GM23338 (cell line): ENCODE measurements at regions not wholly inside any gene's neighbourhood (a gene's known extent, or its start where the extent isn't known, plus 50 kb on each side); places are given as distances from the start of the nearest gene placed in this dataset.

Experiments
- ATAC-seq: fragments of 200-7000 bp; cut with Tn5 transposase; 3 replicates; pipeline ENCODE4 v1.9.1; 2020
- DNase-seq: peaks from one replicate; pipeline ENCODE4 v3.0.0-alpha.2; 2015; ENCODE audit warnings: low spot score
- H2AFZ ChIP-seq: fragments of 200-600 bp; sonication (generic); 2 replicates; pipeline ENCODE4 v1.8.0; 2016; ENCODE audit warnings: antibody characterized with exemption, mild to moderate bottlenecking, moderate library complexity
- H3F3A ChIP-seq: fragments of 200-600 bp; sonication (generic); replicated peaks from 2 replicates; pipeline ENCODE4 v1.8.0; 2017; ENCODE audit warnings: antibody characterized with exemption, mixed run types, low read depth
- H3K27ac ChIP-seq: fragments of 200-600 bp; sonication (generic); 2 replicates; pipeline ENCODE4 v1.6.1; 2016; ENCODE audit warnings: low read depth
- H3K27me3 ChIP-seq: fragments of 200-600 bp; sonication (generic); 2 replicates; pipeline ENCODE4 v1.8.0; 2016; ENCODE audit warnings: mild to moderate bottlenecking, mixed run types, moderate library complexity; ENCODE audit not compliant: insufficient read depth
- H3K36me3 ChIP-seq: fragments of 200-600 bp; sonication (generic); 2 replicates; pipeline ENCODE4 v1.8.0; 2016; ENCODE audit warnings: mild to moderate bottlenecking; ENCODE audit not compliant: insufficient read depth
- H3K4me1 ChIP-seq: fragments of 200-600 bp; sonication (generic); 2 replicates; pipeline ENCODE4 v1.8.0; 2016; ENCODE audit warnings: mild to moderate bottlenecking, moderate library complexity; ENCODE audit not compliant: insufficient read depth
- H3K4me2 ChIP-seq: fragments of 200-600 bp; sonication (generic); 2 replicates; pipeline ENCODE4 v1.7.1; 2017; ENCODE audit warnings: mixed run types
- H3K4me3 ChIP-seq: fragments of 200-600 bp; sonication (generic); 2 replicates; pipeline ENCODE4 v1.6.1; 2016; ENCODE audit warnings: mixed run types
- H3K79me2 ChIP-seq: fragments of 200-600 bp; sonication (generic); replicated peaks from 2 replicates; pipeline ENCODE4 v1.8.0; 2017; ENCODE audit warnings: mild to moderate bottlenecking; ENCODE audit not compliant: insufficient read depth
- H3K9me2 ChIP-seq: fragments of 200-600 bp; sonication (generic); 2 replicates; pipeline ENCODE4 v1.8.0; 2017; ENCODE audit not compliant: insufficient read depth
- H4K20me1 ChIP-seq: fragments of 200-600 bp; sonication (generic); replicated peaks from 2 replicates; pipeline ENCODE4 v1.8.0; 2017; ENCODE audit warnings: mild to moderate bottlenecking; ENCODE audit not compliant: insufficient read depth
- H3K27ac Mint-ChIP-seq: 2 replicates; pipeline ENCODE4 v1.8.0; 2020; ENCODE audit warnings: inconsistent platforms, mild to moderate bottlenecking, moderate library complexity, mixed read lengths
- H3K27me3 Mint-ChIP-seq: 3 replicates; pipeline ENCODE4 v1.8.0; 2022; ENCODE audit warnings: low read depth, mild to moderate bottlenecking, moderate library complexity, mixed read lengths, inconsistent platforms; ENCODE audit not compliant: insufficient read depth, poor library complexity
- H3K36me3 Mint-ChIP-seq: 3 replicates; pipeline ENCODE4 v1.8.0; 2021; ENCODE audit warnings: low read depth, mild to moderate bottlenecking, inconsistent platforms, moderate library complexity, mixed read lengths
- H3K4me1 Mint-ChIP-seq: 3 replicates; pipeline ENCODE4 v1.8.0; 2020; ENCODE audit warnings: mild to moderate bottlenecking, inconsistent platforms, mixed read lengths
- H3K4me3 Mint-ChIP-seq: 3 replicates; pipeline ENCODE4 v1.8.0; 2021; ENCODE audit warnings: moderate library complexity, mild to moderate bottlenecking, inconsistent platforms, mixed read lengths
- H3K9me3 Mint-ChIP-seq: 3 replicates; pipeline ENCODE4 v1.8.0; 2020; ENCODE audit warnings: moderate library complexity, mild to moderate bottlenecking, inconsistent platforms, mixed read lengths
- CREB1 ChIP-seq: fragments of 250-450 bp; sonication (Bioruptor Pico); IDR thresholded peaks from 2 replicates; pipeline ENCODE4 v1.5.0; 2020; ENCODE audit warnings: low read depth, mild to moderate bottlenecking, moderate library complexity
- CTCF ChIP-seq, 2 experiments: fragments of 200-600 bp in 1 of 2; sonication (generic) in 1 of 2; conservative IDR thresholded peaks; 2 replicates each; pipeline versions ENCODE4 v1.5.1 to v1.6.1; 2016 to 2017; ENCODE audit warnings: antibody characterized with exemption in 2 of 2, low read depth in 2 of 2, mild to moderate bottlenecking in 2 of 2, moderate library complexity in 1 of 2
- ETS1 ChIP-seq: IDR thresholded peaks from 2 replicates; pipeline ENCODE4 v1.6.1; 2016; ENCODE audit warnings: antibody characterized with exemption
- EZH2 ChIP-seq: fragments of 200-600 bp; sonication (generic); IDR thresholded peaks from one replicate; pipeline ENCODE4 v1.8.0; 2017; ENCODE audit warnings: antibody characterized with exemption, mild to moderate bottlenecking, low read depth; ENCODE audit not compliant: unreplicated experiment
- EZH2phosphoT487 ChIP-seq: fragments of 200-600 bp; sonication (generic); IDR thresholded peaks from one replicate; pipeline ENCODE4 v1.8.1; 2018; ENCODE audit warnings: antibody characterized with exemption; ENCODE audit not compliant: unreplicated experiment
- JUNB ChIP-seq: IDR thresholded peaks from one replicate; pipeline ENCODE4 v1.6.1; 2016; ENCODE audit warnings: antibody characterized with exemption; ENCODE audit not compliant: unreplicated experiment
- NANOG ChIP-seq: IDR thresholded peaks from 2 replicates; pipeline ENCODE4 v1.6.1; 2016; ENCODE audit warnings: antibody characterized with exemption, borderline replicate concordance
- POLR2AphosphoS5 ChIP-seq: IDR thresholded peaks from 2 replicates; pipeline ENCODE4 v1.6.1; 2016; ENCODE audit warnings: antibody characterized with exemption, low read depth
- REST ChIP-seq: IDR thresholded peaks from one replicate; pipeline ENCODE4 v1.6.1; 2018; ENCODE audit warnings: antibody characterized with exemption; ENCODE audit not compliant: unreplicated experiment
- STAT1 ChIP-seq: IDR thresholded peaks from one replicate; pipeline ENCODE4 v1.6.1; 2016; ENCODE audit warnings: antibody characterized with exemption; ENCODE audit not compliant: unreplicated experiment
- ZNF331 ChIP-seq: fragments of 250-450 bp; sonication (Bioruptor Pico); IDR thresholded peaks from 2 replicates; pipeline ENCODE4 v1.5.0; 2020; ENCODE audit warnings: low read depth, mild to moderate bottlenecking, moderate library complexity
- ZNF462 ChIP-seq: fragments of 250-450 bp; sonication (Bioruptor Pico); IDR thresholded peaks from 2 replicates; pipeline ENCODE4 v1.5.0; 2020; ENCODE audit warnings: mild to moderate bottlenecking, moderate library complexity

- Histone ChIP-seq H3K4me3 (no peak overlapping the region), H3K27ac (no peak overlapping the region), H2AFZ (0 out of 2 replicates have a peak overlapping the region, but pooled peaks have one; percentile 2), H3K9me2 (no peaks in the 10 kb centered on the region), H3K27me3 (no peaks in the 10 kb centered on the region), H3K36me3 (no peaks in the 10 kb centered on the region), H4K20me1 (no peaks in the 10 kb centered on the region), H3F3A (no peaks in the 10 kb centered on the region), H3K4me2 (no peak overlapping the region), H3K4me1 (0 out of 2 replicates have a peak, but pooled peaks cover 11% of the 10 kb centered on the region), H3K79me2 (no peaks in the 10 kb centered on the region)
- H3K27ac Mint-ChIP-seq: no peak overlapping the region
- H3K9me3 Mint-ChIP-seq: no peaks in the 10 kb centered on the region; the same call in 2 of the 3 replicates
- H3K4me3 Mint-ChIP-seq: no peak overlapping the region
- H3K4me1 Mint-ChIP-seq: peaks cover 10% of the 10 kb centered on the region
- no peak for ATAC-seq
- no peak for DNase-seq
- H3K36me3 Mint-ChIP-seq: no peaks in the 10 kb centered on the region
- H3K27me3 Mint-ChIP-seq: peaks cover 10% of the 10 kb centered on the region
- TF ChIP-seq NANOG (no peak), ZNF331 (CRISPR knock-in tag) (no peak), REST (no peak), EZH2 (no peak), ETS1 (no peak), ZNF462 (no peak), CREB1 (CRISPR knock-in tag) (no peak), EZH2phosphoT487 (no peak), CTCF (conservative IDR thresholded peaks at IDR 0.05; ENCODE audit: low read depth in 2 of 2) (no peak), POLR2AphosphoS5 (no peak), JUNB (no peak), STAT1 (no peak)
These were observed 61.4 kb upstream of the TRPM1 start for GRCh38 chr15:31162721-31163510.
